Activated CD4-positive, alpha-beta T cell treated with anti-CD3 and anti-CD28 coated beads, Interleukin-2, amount 50 U/mL, for 24 hours (primary cell): ENCODE measurements at regions not wholly inside any gene's neighbourhood (a gene's known extent, or its start where the extent isn't known, plus 50 kb on each side); places are given as distances from the start of the nearest gene placed in this dataset.

Source experiments
- DNase-seq, 2 donors: peaks; one replicate each; pipeline ENCODE4 v3.0.0-alpha.2; 2020; ENCODE audit warnings: low read depth in 1 of 2, low spot score in 1 of 2

DNA sequence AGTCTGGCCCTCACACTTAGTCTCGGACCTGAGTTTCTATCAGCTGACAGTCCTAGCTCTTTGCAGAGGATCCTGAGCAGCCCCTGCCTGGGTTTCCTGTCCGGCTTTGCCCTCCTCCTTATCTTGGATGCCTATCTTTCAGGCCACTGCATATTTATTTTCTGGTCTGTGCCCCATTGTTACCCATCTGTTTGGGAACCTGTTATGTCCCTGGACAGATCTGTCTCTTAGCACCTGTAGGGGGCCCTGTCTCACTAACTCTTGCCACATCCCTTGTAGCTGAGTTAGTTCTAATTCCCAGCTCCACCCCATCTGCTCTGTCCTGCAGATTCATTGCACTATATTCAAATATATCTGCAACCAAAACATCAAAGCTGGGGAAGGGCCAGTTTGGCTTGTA is 514.9 kb upstream of the LCORL start:
- DNase-seq: no peak

GRCh38 chr4:18535948-18536347 is 514.4 kb upstream of the LCORL start:
- no peak for DNase-seq

DNA sequence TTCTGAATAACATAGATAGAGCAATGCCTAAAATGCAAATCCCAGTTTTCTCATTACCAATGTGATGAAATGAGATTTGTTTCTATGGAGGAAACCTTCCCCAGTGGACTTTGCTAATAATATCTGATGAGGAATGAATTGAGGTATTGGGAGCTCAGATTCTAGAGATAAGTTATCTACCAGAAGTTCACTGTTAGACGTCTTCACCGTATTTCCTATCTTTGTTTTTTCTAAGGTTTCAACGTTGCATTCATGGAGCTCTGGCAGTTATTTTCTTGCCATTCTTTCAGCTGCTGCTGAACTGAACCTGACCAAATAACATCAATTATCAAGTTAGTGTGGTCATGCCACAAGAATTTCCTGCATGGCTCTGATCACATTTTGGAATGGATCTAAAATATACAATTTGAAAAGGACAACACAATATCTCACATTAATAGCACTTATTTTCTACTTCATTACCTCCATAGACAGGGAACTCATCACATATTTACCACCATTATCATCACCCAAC is 511.8 kb upstream of the LCORL start:
- DNase-seq: no peak

DNA sequence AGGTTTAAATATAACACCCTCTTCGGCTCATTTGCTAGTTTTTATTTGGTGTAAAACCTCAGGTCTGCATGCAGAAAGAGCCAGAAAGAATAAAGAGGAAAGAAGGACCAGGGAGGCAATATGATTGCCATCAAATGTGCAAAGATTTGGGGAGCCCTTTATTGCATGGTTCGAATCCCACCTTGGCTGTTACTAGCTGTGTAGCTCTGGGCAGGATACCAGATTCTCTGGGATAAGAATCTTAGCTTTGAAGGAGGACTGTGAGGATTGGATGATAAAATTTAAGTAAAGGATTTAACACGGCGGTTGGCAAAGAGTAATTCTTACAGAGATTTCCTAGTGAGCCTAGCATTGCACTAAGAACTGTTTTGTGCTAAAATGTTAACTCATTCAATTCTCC is 510.2 kb upstream of the LCORL start:
- DNase-seq: no peak

GRCh38 chr4:18529482-18529881 is 507.9 kb upstream of the LCORL start:
- no peak for DNase-seq

DNA sequence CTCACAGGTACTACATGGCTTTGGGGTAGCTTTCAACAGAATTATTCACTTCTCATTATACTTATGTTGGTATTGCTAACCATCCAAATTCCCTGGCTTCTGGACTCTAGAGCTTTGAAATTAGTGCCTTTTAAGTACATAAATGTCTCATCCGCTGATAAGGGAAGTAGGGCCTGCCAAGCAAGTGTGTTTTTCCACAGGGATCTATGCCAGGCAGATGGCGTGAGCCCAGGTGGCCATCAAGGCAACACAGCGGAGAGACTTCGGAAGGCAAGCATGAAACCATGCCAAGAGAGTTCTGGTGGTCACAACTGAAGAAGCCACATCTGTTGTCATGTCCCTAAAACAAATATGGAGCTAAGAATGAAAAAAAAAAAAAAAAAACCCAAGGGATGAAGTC is 503.1 kb upstream of the LCORL start:
- DNase-seq: no peak

GRCh38 chr4:18518098-18518497 is 496.5 kb upstream of the LCORL start:
- DNase-seq: no peak

- no peak for DNase-seq
Measured at GRCh38 chr4:18513861-18514260, 492.3 kb upstream of the LCORL start.

GRCh38 chr4:18512718-18513117 is 491.2 kb upstream of the LCORL start:
- DNase-seq: no peak

DNA sequence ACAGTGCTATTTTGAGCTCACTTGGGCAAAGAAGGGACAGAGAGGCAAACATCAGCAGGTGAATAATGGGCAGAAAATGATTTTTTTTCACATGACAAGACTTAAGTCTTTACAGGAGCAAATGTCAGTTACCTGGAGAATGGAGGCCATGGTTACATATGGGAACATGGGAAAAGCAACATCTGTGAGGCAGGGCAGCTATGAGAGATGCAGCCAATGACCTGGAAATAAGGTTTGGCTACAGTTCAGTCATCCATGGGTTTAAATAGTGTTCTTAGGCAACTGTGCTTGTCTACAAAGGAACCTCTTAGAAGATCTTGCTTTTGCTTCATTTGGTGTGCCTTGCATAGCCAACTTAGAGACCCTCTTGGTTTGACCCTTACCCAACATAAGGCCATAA is 490.2 kb upstream of the LCORL start:
- no peak for DNase-seq

DNA sequence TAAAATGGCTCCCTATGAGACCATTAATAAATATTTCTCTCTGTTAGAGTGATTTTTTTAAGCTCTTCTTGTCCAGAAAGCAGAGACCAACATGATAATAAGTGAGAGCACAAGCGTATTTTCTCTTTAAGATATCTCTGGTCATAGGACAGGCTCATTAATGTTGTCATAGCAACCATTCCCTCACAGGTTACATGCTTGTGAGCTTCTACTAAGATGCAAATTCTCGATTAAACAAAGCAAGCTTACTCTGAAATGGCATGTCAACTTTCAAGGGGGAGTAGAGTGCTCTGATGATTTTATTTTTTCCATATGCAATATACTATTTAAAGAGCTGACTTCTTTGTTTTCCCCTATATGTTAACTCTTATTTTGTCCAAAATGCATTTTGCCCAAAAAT is 487.2 kb upstream of the LCORL start:
- no peak for DNase-seq

GRCh38 chr4:18480928-18481327 is 459.4 kb upstream of the LCORL start:
- no peak for DNase-seq

GRCh38 chr4:18480342-18480741 is 458.8 kb upstream of the LCORL start:
- DNase-seq: no peak

DNA sequence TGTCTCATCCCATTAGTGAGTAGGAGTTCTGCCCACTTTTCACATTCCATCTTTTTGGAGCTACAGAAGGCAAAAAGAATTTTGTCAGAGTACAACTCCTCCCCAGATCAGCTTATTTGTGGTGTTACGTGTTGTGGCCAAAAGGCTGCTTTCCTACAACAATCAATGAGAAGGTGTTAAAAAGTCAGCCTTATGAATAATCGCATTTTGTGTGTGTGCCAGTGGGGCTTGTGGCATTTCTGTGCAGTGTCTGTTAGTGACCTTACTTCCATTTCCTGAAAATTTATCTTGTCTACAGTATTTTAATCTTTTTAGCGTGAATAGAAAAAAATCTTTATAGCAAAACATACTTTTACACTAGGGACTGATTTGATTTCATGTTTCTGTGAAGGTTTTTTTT is 458.3 kb upstream of the LCORL start:
- no peak for DNase-seq

DNA sequence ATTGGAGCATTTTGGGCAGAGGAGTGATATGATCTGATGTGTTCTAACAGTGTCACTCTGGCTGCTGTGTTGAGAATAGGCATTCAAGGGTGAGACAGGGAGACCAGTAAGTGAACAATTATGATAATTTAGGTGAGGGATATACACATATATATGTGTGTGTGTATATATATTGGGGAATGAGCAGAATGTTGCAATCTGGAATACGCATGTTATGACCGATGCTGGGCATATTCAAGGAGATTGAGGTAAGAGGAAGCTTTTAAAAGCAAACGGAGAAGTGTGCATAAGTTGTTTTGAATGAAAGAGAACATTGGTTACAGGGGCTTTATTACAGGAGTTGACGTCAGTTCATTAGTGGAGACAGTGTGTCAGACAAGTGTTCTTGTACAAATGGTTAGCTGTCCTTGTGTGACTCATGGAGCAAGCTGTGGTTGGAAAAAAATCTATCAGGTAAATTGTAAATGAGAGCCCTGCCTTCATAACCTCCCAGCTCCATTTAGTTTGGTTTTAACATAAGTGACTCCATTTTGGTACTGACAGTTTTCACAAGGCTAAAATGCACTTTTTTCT is 442.5 kb upstream of the LCORL start:
- DNase-seq: no peak

GRCh38 chr4:18458465-18458864 is 436.9 kb upstream of the LCORL start:
- DNase-seq: no peak

DNA sequence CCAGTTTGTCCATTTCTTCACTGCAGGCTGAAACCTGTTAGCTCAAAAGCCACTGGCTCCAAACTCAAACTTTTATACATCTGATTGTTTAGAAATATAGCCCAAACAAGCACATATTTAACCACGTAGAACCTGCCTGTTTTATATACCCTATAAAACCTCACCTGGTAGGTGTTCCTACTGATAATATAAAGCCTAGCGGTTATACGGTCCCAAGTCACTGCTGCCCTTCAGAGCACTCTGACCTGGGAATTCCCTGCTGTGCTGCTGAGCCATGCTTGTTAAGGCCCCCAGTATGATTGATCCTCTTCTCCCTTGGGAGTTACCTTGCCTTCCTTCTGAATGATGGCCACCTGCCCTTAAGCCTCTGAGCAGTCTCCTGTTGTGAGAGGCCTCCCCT is 432.8 kb upstream of the LCORL start:
- no peak for DNase-seq

DNA sequence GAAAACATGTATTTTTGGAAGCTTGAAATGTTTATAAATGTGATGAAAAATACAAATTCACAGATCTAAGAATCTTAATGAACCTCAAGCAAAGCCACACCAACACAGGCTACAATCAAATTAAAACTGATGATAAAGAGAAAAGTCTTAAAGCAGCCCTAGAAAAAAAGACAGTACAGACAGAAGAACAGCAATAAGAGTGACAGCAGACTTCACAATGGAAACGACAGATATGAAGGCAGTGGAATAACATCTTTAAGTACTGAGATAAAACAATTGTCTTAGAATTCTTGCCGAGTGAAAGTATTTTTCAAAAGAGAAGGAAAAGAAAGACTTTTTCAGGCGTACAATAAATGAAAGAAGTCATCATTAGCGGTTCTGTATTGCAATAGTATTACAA is 423.6 kb upstream of the LCORL start:
- DNase-seq: no peak

DNA sequence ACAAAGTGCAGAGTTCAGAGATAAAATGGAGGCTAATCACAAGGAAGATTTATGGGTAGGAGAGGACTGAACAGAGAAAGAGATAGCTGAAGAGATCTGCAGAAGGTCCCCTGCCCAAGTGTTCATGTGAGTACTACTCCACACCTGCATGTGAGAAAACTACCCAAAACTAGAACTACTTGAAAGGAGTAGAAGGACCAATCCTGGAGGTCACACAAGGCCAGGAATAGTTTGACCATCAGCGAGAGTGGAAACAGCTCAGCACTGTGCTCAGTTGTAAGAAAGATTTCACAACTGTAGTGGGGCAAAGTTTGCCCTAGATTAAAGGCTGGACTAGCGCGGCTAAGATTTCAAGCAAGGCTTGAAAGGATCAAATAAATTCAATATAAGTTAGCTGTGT is 422.7 kb upstream of the LCORL start:
- DNase-seq: no peak

DNA sequence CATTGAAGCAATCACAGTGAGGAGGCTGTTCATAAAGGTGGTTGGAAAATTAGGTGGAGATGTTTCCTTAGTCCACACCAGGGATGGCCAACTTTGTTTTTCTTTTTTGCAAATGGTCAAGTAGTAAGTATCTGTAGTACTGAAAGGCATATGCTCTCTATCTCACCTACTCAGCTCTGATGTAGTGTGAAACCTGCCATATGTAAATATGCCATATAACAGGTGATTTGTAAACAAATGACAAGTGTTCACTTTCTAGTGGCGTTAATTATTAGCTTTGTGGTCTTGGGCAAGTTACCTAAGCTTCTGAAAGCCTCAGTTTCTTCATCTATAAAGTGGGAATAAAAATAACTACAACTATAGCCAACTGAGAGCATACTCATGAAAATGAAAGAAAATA is 421.4 kb upstream of the LCORL start:
- no peak for DNase-seq

DNA sequence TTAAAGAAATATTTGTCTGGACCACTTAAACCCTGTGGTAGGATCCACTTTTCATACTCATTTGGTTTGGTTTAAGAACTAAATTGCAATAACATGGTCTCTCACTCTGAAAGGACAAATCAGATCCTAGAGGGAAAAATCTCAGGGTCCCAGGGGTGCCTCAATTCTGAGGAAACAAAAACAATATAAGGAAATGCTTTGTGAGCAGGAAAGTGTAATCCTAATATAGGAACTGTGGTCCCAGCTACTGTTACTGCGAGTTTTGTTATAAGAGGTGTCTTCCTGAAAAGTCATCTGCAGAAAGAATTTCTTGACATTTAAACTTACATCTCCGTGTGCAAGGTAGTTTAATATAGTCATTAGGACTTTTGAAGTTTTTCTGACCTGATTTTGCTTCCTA is 420.1 kb upstream of the LCORL start:
- no peak for DNase-seq

GRCh38 chr4:18441203-18441590 is 419.6 kb upstream of the LCORL start:
- no peak for DNase-seq

DNA sequence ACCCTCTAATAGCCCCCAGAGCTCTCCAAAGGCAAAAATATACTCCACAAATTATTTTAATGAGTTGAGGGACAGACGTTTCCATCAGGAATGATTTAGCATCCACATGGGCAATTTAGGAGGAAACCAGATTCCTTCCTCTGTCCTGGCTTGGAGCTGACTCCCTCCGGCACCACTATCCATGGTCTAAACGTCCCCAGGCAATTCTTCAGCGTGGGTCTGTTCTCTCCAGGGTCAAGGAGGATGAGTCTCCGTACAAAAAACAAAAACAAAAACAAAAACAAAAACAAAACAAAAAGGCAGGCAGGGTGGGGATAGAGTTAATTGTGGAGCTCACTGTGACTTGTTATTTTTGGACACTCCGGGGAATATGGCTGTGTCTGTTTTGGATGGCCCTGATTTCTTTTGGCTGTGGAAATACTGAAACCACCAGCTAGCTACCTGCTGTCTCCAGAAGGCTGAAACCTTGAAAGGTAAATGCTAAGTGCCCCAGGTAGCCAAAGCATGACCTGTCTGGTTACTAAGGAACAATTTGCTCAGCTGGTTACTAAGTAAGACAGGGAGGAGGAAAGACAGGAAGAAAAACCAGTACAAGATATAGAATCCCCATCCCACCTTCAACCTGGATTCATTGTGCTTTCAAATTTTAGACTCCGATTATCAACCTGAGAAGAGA is 419.1 kb upstream of the LCORL start:
- no peak for DNase-seq
